Neural cell (in vitro differentiated cells): ENCODE measurements at regions not wholly inside any gene's neighbourhood (a gene's known extent, or its start where the extent isn't known, plus 50 kb on each side); places are given as distances from the start of the nearest gene placed in this dataset.

Source experiments
- H2AFZ ChIP-seq: fragments of 200-600, 300-800 bp; sonication (generic), shearing (Covaris generic); 2 replicates; pipeline ENCODE4 v1.6.0; 2014; ENCODE audit warnings: low read depth, mild to moderate bottlenecking, antibody characterized with exemption, low read length, moderate library complexity
- H3F3A ChIP-seq: fragments of 200-600 bp; shearing (Covaris generic); 2 replicates; pipeline ENCODE4 v1.6.1; 2016; ENCODE audit warnings: mild to moderate bottlenecking, moderate library complexity, mixed read lengths, antibody characterized with exemption, low read length; ENCODE audit not compliant: insufficient read depth, poor library complexity, severe bottlenecking
- H3K27ac ChIP-seq: fragments of 200-600, 300-800 bp; sonication (generic), shearing (Covaris generic); 2 replicates; pipeline ENCODE4 v1.5.1; 2014; ENCODE audit warnings: mild to moderate bottlenecking, low read length, moderate library complexity
- H3K27me3 ChIP-seq: fragments of 300-800, 200-600 bp; sonication (generic), shearing (Covaris generic); 2 replicates; pipeline ENCODE4 v1.6.0; 2014; ENCODE audit warnings: mild to moderate bottlenecking, low read depth, low read length, moderate library complexity; ENCODE audit not compliant: insufficient read depth
- H3K36me3 ChIP-seq: fragments of 300-800, 200-600 bp; sonication (generic), shearing (Covaris generic); 2 replicates; pipeline ENCODE4 v1.5.1; 2014; ENCODE audit warnings: mild to moderate bottlenecking, antibody characterized with exemption, low read length, moderate library complexity; ENCODE audit not compliant: insufficient read depth
- H3K4me2 ChIP-seq: fragments of 300-800, 200-600 bp; sonication (generic), shearing (Covaris generic); 2 replicates; pipeline ENCODE4 v1.6.0; 2014; ENCODE audit warnings: mild to moderate bottlenecking, low read length
- H3K4me3 ChIP-seq: fragments of 300-800, 200-600 bp; sonication (generic), shearing (Covaris generic); 2 replicates; pipeline ENCODE4 v1.5.1; 2014; ENCODE audit warnings: mild to moderate bottlenecking, low read length, moderate library complexity
- H3K79me2 ChIP-seq: fragments of 200-600 bp; shearing (Covaris generic); replicated peaks from 2 replicates; pipeline ENCODE4 v1.6.0; 2014; ENCODE audit warnings: mild to moderate bottlenecking, low read length, moderate library complexity; ENCODE audit not compliant: insufficient read depth
- H3K9ac ChIP-seq: fragments of 300-800, 200-600 bp; sonication (generic), shearing (Covaris generic); 2 replicates; pipeline ENCODE4 v1.6.1; 2016; ENCODE audit warnings: mild to moderate bottlenecking, low read length, mixed read lengths
- H3K9me2 ChIP-seq: fragments of 200-600 bp; shearing (Covaris generic); 2 replicates; pipeline ENCODE4 v1.6.1; 2016; ENCODE audit warnings: mild to moderate bottlenecking, low read length, mixed read lengths; ENCODE audit not compliant: insufficient read depth
- H3K9me3 ChIP-seq: fragments of 200-600, 300-800 bp; sonication (generic), shearing (Covaris generic); 2 replicates; pipeline ENCODE4 v1.6.1; 2016; ENCODE audit warnings: mild to moderate bottlenecking, mixed run types, low read length, moderate library complexity, mixed read lengths
- H4K20me1 ChIP-seq: fragments of 200-600 bp; shearing (Covaris generic); 2 replicates; pipeline ENCODE4 v1.6.1; 2016; ENCODE audit warnings: mild to moderate bottlenecking, mixed run types; ENCODE audit not compliant: insufficient read depth
- EP300 ChIP-seq: fragments of 450-650 bp; conservative IDR thresholded peaks from 2 replicates; pipeline ENCODE4 v1.6.1; 2014; ENCODE audit warnings: antibody characterized with exemption, mild to moderate bottlenecking, moderate library complexity; ENCODE audit not compliant: poor library complexity, severe bottlenecking
- EZH2 ChIP-seq: fragments of 200-600, 300-800 bp; shearing (Covaris generic), sonication (generic); IDR thresholded peaks from 2 replicates; pipeline ENCODE4 v1.6.1; 2014; ENCODE audit warnings: antibody characterized with exemption, low read length, borderline replicate concordance, mild to moderate bottlenecking; ENCODE audit not compliant: insufficient read depth, poor library complexity, severe bottlenecking
- MXI1 ChIP-seq: fragments of 450-650 bp; conservative IDR thresholded peaks from 2 replicates; pipeline ENCODE4 v1.6.1; 2014; ENCODE audit warnings: antibody characterized with exemption, mild to moderate bottlenecking; ENCODE audit not compliant: poor library complexity, severe bottlenecking
- POLR2AphosphoS5 ChIP-seq: IDR thresholded peaks from 2 replicates; pipeline ENCODE4 v1.6.1; 2012
- RAD21 ChIP-seq: fragments of 450-650 bp; conservative IDR thresholded peaks from 2 replicates; pipeline ENCODE4 v1.6.1; 2014; ENCODE audit warnings: antibody characterized with exemption, mild to moderate bottlenecking, moderate library complexity
- SMC3 ChIP-seq: fragments of 450-650 bp; conservative IDR thresholded peaks from 2 replicates; pipeline ENCODE4 v1.6.1; 2014; ENCODE audit warnings: antibody characterized with exemption, mild to moderate bottlenecking, moderate library complexity; ENCODE audit not compliant: poor library complexity
- TAF1 ChIP-seq: IDR thresholded peaks from 2 replicates; pipeline ENCODE4 v1.6.1; 2012; ENCODE audit warnings: low read depth
- TF ChIP-seq, protein P1 (sequence below): IDR thresholded peaks from 2 replicates; pipeline ENCODE4 v1.6.1; 2012; ENCODE audit warnings: borderline replicate concordance
- TF ChIP-seq, protein P2 (sequence below): fragments of 450-650 bp; IDR thresholded peaks from 2 replicates; pipeline ENCODE4 v1.5.1; 2014; ENCODE audit warnings: antibody characterized with exemption, mild to moderate bottlenecking, moderate library complexity; ENCODE audit not compliant: poor library complexity, severe bottlenecking

DNA sequence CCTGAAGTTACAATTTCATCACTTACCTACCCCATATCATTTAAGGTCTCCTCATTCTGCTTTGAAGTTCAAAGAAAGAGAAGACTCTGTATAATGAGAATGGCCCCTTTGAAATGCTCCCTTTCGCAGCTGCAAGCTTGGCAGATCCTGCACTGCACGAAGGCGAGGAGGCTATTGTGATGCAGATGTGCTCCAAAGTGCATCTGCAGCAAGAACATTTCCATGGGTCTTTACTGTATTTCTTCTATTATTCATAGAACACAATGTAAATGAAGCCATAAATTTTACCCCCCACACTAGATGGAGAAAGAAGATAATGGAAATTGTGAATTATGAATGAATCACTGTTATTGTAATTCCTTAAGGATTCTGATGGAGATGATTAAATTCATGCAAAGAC lies 178.7 kb downstream of the CHD9NB start:
- H3F3A ChIP-seq: no peaks in the 10 kb centered on the region
- H3K9me2 ChIP-seq: no peaks in the 10 kb centered on the region
- no peak overlapping the region for H3K4me3 ChIP-seq
- no peaks in the 10 kb centered on the region for H3K36me3 ChIP-seq
- TF ChIP-seq, protein P1, sequence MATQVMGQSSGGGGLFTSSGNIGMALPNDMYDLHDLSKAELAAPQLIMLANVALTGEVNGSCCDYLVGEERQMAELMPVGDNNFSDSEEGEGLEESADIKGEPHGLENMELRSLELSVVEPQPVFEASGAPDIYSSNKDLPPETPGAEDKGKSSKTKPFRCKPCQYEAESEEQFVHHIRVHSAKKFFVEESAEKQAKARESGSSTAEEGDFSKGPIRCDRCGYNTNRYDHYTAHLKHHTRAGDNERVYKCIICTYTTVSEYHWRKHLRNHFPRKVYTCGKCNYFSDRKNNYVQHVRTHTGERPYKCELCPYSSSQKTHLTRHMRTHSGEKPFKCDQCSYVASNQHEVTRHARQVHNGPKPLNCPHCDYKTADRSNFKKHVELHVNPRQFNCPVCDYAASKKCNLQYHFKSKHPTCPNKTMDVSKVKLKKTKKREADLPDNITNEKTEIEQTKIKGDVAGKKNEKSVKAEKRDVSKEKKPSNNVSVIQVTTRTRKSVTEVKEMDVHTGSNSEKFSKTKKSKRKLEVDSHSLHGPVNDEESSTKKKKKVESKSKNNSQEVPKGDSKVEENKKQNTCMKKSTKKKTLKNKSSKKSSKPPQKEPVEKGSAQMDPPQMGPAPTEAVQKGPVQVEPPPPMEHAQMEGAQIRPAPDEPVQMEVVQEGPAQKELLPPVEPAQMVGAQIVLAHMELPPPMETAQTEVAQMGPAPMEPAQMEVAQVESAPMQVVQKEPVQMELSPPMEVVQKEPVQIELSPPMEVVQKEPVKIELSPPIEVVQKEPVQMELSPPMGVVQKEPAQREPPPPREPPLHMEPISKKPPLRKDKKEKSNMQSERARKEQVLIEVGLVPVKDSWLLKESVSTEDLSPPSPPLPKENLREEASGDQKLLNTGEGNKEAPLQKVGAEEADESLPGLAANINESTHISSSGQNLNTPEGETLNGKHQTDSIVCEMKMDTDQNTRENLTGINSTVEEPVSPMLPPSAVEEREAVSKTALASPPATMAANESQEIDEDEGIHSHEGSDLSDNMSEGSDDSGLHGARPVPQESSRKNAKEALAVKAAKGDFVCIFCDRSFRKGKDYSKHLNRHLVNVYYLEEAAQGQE: no peak
- peak; percentile 16 for TF ChIP-seq SMC3
- no peak overlapping the region for H3K4me2 ChIP-seq
- no peaks in the 10 kb centered on the region for H3K79me2 ChIP-seq
- peak overlapping the region; percentile 12 for H3K27ac ChIP-seq
- H4K20me1 ChIP-seq: no peaks in the 10 kb centered on the region
- H3K9ac ChIP-seq: no peak overlapping the region
- no peak overlapping the region for H2AFZ ChIP-seq
- H3K9me3 ChIP-seq: no peaks in the 10 kb centered on the region
- no peaks in the 10 kb centered on the region for H3K27me3 ChIP-seq

DNA sequence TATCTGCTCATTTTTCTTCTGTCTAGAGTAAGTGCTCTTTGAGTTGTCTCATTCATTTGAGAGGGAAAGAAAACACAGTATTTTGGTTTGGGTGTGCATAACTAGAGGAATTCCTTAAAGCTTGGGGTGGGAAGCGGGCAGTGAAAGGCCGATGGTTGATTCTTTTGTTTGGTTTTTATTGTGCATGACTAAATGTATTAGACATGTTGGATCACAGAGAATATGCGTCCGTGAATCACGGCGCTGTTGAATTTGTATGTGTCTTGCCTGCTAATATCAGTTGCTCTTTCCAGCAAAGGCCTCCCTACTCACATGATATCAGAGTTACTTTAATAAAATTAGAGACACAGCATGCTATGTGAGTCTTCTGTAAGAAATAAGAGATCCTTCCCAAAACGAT lies 180.0 kb downstream of the CHD9NB start:
- Histone ChIP-seq H3K79me2 (no peaks in the 10 kb centered on the region), H3K9me2 (no peaks in the 10 kb centered on the region), H3K4me2 (no peak overlapping the region), H3K9ac (no peak overlapping the region), H3K4me3 (no peak overlapping the region), H3K27me3 (no peaks in the 10 kb centered on the region), H3K27ac (no peak overlapping the region), H3K36me3 (no peaks in the 10 kb centered on the region), H3K9me3 (no peaks in the 10 kb centered on the region), H2AFZ (no peak overlapping the region), H4K20me1 (no peaks in the 10 kb centered on the region), H3F3A (no peaks in the 10 kb centered on the region)
- TF ChIP-seq POLR2AphosphoS5: no peak
- no peak for TF ChIP-seq EZH2
- no peak for TF ChIP-seq TAF1
- no peak for TF ChIP-seq MXI1
- no peak for TF ChIP-seq SMC3
- TF ChIP-seq EP300: no peak
- no peak for TF ChIP-seq RAD21
- TF ChIP-seq, protein P2, sequence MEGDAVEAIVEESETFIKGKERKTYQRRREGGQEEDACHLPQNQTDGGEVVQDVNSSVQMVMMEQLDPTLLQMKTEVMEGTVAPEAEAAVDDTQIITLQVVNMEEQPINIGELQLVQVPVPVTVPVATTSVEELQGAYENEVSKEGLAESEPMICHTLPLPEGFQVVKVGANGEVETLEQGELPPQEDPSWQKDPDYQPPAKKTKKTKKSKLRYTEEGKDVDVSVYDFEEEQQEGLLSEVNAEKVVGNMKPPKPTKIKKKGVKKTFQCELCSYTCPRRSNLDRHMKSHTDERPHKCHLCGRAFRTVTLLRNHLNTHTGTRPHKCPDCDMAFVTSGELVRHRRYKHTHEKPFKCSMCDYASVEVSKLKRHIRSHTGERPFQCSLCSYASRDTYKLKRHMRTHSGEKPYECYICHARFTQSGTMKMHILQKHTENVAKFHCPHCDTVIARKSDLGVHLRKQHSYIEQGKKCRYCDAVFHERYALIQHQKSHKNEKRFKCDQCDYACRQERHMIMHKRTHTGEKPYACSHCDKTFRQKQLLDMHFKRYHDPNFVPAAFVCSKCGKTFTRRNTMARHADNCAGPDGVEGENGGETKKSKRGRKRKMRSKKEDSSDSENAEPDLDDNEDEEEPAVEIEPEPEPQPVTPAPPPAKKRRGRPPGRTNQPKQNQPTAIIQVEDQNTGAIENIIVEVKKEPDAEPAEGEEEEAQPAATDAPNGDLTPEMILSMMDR: no peak
- TF ChIP-seq, protein P1: no peak
